HEK293 (cell line): ENCODE measurements at regions not wholly inside any gene's neighbourhood (a gene's known extent, or its start where the extent isn't known, plus 50 kb on each side); places are given as distances from the start of the nearest gene placed in this dataset.

Source experiments
- CTCF ChIA-PET: fragments of 350-600 bp; formaldehyde crosslinking; extraction: SDS; loops from one replicate; lab custom pipeline; 2021; ENCODE audit warnings: antibody characterized with exemption; lab: Yijun Ruan, JAX
- POLR2A ChIA-PET: fragments of 300-600 bp; formaldehyde crosslinking; extraction: SDS; loops from one replicate; lab custom pipeline; 2020; ENCODE audit warnings: antibody characterized with exemption, inconsistent platforms; lab: Yijun Ruan, JAX
- H3K27ac ChIP-seq: fragments of 200-500 bp; sonication (Bioruptor generic); 2 replicates; pipeline ENCODE4 v1.5.1; 2014; ENCODE audit warnings: low read depth, low read length, control low read depth, inconsistent platforms; ENCODE audit errors: extremely low read depth
- H3K36me3 ChIP-seq, 2 experiments: fragments of 200-500 bp in 1 of 2; sonication (Bioruptor generic) in 1 of 2; 1 replicate in 1 of 2; 2 replicates in 1 of 2; pipeline ENCODE4 v1.5.1; 2014 to 2017; ENCODE audit warnings: inconsistent platforms in 2 of 2, low read length in 2 of 2; ENCODE audit not compliant: control insufficient read depth in 2 of 2, insufficient read depth in 1 of 2
- H3K4me1 ChIP-seq: fragments of 200-500 bp; sonication (Bioruptor generic); 2 replicates; pipeline ENCODE4 v1.5.1; 2014; ENCODE audit warnings: mild to moderate bottlenecking, low read length, inconsistent platforms; ENCODE audit not compliant: control insufficient read depth, insufficient read depth
- H3K4me3 ChIP-seq: 2 replicates; pipeline ENCODE4 v1.5.1; 2011; ENCODE audit warnings: low read depth, mild to moderate bottlenecking, control low read depth, low read length, moderate library complexity
- H3K9me3 ChIP-seq: fragments of 200-500 bp; sonication (Bioruptor generic); 2 replicates; pipeline ENCODE4 v1.5.1; 2014; ENCODE audit warnings: low read depth, low read length, inconsistent platforms; ENCODE audit not compliant: control insufficient read depth, insufficient read depth
- ATF2 ChIP-seq: fragments of 450-650 bp; formaldehyde crosslinking; IDR thresholded peaks from 2 replicates; pipeline ENCODE4 v1.5.1; 2016; ENCODE audit warnings: missing biosample characterization, missing genetic modification characterization, low read depth
- CTCF ChIP-seq: fragments of 450-650 bp; formaldehyde crosslinking; IDR thresholded peaks from 2 replicates; pipeline ENCODE4 v1.5.1; 2016; ENCODE audit warnings: missing biosample characterization, missing genetic modification characterization
- INSM2 ChIP-seq: fragments of 450-650 bp; formaldehyde crosslinking; IDR thresholded peaks from 2 replicates; pipeline ENCODE4 v1.5.1; 2016; ENCODE audit warnings: missing biosample characterization, missing genetic modification characterization
- RBAK ChIP-seq: fragments of 450-650 bp; formaldehyde crosslinking; IDR thresholded peaks from 2 replicates; pipeline ENCODE4 v1.5.1; 2016; ENCODE audit warnings: missing biosample characterization, missing genetic modification characterization
- SCRT1 ChIP-seq: fragments of 450-650 bp; formaldehyde crosslinking; IDR thresholded peaks from 2 replicates; pipeline ENCODE4 v1.5.1; 2016; ENCODE audit warnings: missing biosample characterization, missing genetic modification characterization, borderline replicate concordance
- SP7 ChIP-seq: fragments of 450-650 bp; formaldehyde crosslinking; IDR thresholded peaks from 2 replicates; pipeline ENCODE4 v1.5.1; 2016; ENCODE audit warnings: missing biosample characterization, missing genetic modification characterization
- ZBTB8A ChIP-seq: fragments of 450-650 bp; formaldehyde crosslinking; IDR thresholded peaks from 2 replicates; pipeline ENCODE4 v1.5.1; 2016; ENCODE audit warnings: missing biosample characterization, missing genetic modification characterization
- ZEB2 ChIP-seq: fragments of 450-650 bp; formaldehyde crosslinking; IDR thresholded peaks from 2 replicates; pipeline ENCODE4 v1.5.1; 2016; ENCODE audit warnings: missing biosample characterization, missing genetic modification characterization
- ZFP41 ChIP-seq: fragments of 450-650 bp; formaldehyde crosslinking; IDR thresholded peaks from 2 replicates; pipeline ENCODE4 v1.5.1; 2016; ENCODE audit warnings: missing biosample characterization, missing genetic modification characterization, borderline replicate concordance
- ZIC2 ChIP-seq: fragments of 450-650 bp; formaldehyde crosslinking; IDR thresholded peaks from 2 replicates; pipeline ENCODE4 v1.5.1; 2016; ENCODE audit warnings: missing biosample characterization, missing genetic modification characterization
- ZNF121 ChIP-seq: fragments of 450-650 bp; formaldehyde crosslinking; IDR thresholded peaks from 2 replicates; pipeline ENCODE4 v1.5.1; 2016; ENCODE audit warnings: missing biosample characterization, missing genetic modification characterization
- ZNF169 ChIP-seq: fragments of 450-650 bp; formaldehyde crosslinking; IDR thresholded peaks from 2 replicates; pipeline ENCODE4 v1.5.1; 2016; ENCODE audit warnings: missing biosample characterization, missing genetic modification characterization
- ZNF221 ChIP-seq: fragments of 450-650 bp; formaldehyde crosslinking; IDR thresholded peaks from 2 replicates; pipeline ENCODE4 v1.5.1; 2017; ENCODE audit warnings: missing biosample characterization, missing genetic modification characterization, borderline replicate concordance
- ZNF248 ChIP-seq: fragments of 450-650 bp; formaldehyde crosslinking; IDR thresholded peaks from 2 replicates; pipeline ENCODE4 v1.5.1; 2017; ENCODE audit warnings: missing biosample characterization, missing genetic modification characterization
- ZNF292 ChIP-seq: fragments of 450-650 bp; formaldehyde crosslinking; IDR thresholded peaks from 2 replicates; pipeline ENCODE4 v1.5.1; 2016; ENCODE audit warnings: low read depth, missing biosample characterization, missing genetic modification characterization, borderline replicate concordance
- ZNF324 ChIP-seq: fragments of 450-650 bp; formaldehyde crosslinking; IDR thresholded peaks from 2 replicates; pipeline ENCODE4 v1.5.1; 2016; ENCODE audit warnings: missing biosample characterization, missing genetic modification characterization
- ZNF350 ChIP-seq: fragments of 450-650 bp; formaldehyde crosslinking; IDR thresholded peaks from 2 replicates; pipeline ENCODE4 v1.5.0; 2017; ENCODE audit warnings: missing biosample characterization, mild to moderate bottlenecking, missing genetic modification characterization
- ZNF530 ChIP-seq: fragments of 450-650 bp; formaldehyde crosslinking; IDR thresholded peaks from 2 replicates; pipeline ENCODE4 v1.5.1; 2016; ENCODE audit warnings: low read depth, missing biosample characterization, missing genetic modification characterization
- ZNF777 ChIP-seq: fragments of 450-650 bp; formaldehyde crosslinking; IDR thresholded peaks from 2 replicates; pipeline ENCODE4 v1.5.1; 2017; ENCODE audit warnings: missing biosample characterization, missing genetic modification characterization, borderline replicate concordance
- ZNF785 ChIP-seq: fragments of 450-650 bp; formaldehyde crosslinking; IDR thresholded peaks from 2 replicates; pipeline ENCODE4 v1.5.1; 2016; ENCODE audit warnings: missing biosample characterization, missing genetic modification characterization

GRCh38 chr3:99172736-99173657 lies 271.5 kb upstream of the DCBLD2 start (continued):
- TF ChIP-seq ZNF292 (tag by site-specific recombination) (no peak), ZBTB8A (no peak), ZNF121 (tag by site-specific recombination) (no peak), CTCF (tag by site-specific recombination) (peak; percentile 44; the same call in 1 of the 2 replicates)
- TF ChIP-seq, all 188 proteins: peak for 3

GRCh38 chr3:99171800-99172199 lies 270.3 kb upstream of the DCBLD2 start:
- Histone ChIP-seq H3K27ac (no peak overlapping the region), H3K9me3 (no peaks in the 10 kb centered on the region), H3K4me1 (no peaks in the 10 kb centered on the region), H3K36me3 (no peaks in the 10 kb centered on the region), H3K4me3 (no peak overlapping the region)
- POLR2A ChIA-PET = no interaction called here
- CTCF ChIA-PET = no interaction called here
- no peak for TF ChIP-seq ZIC2
- TF ChIP-seq SCRT1 (tag by site-specific recombination) = no peak
- TF ChIP-seq ZNF221 (tag by site-specific recombination) = no peak
- no peak for TF ChIP-seq ZNF785 (tag by site-specific recombination)
- no peak for TF ChIP-seq RBAK (tag by site-specific recombination)
- no peak for TF ChIP-seq SP7 (tag by site-specific recombination)
- TF ChIP-seq ZNF530 (tag by site-specific recombination) = no peak
- no peak for TF ChIP-seq INSM2 (tag by site-specific recombination)
- no peak for TF ChIP-seq ZNF169 (tag by site-specific recombination)
- no peak for TF ChIP-seq ZEB2
- TF ChIP-seq ZNF777 = no peak
- no peak for TF ChIP-seq ZNF248
- no peak for TF ChIP-seq ATF2 (tag by site-specific recombination)
- no peak for TF ChIP-seq ZNF350
- TF ChIP-seq ZNF324 (tag by site-specific recombination) = no peak
- TF ChIP-seq ZFP41 (tag by site-specific recombination) = no peak
